DND-41 (cell line): ENCODE measurements at regions not wholly inside any gene's neighbourhood (a gene's known extent, or its start where the extent isn't known, plus 50 kb on each side); places are given as distances from the start of the nearest gene placed in this dataset.

ENCODE experiments used
- ATAC-seq: fragments of 200-7000 bp; cut with Tn5 transposase; 3 replicates; pipeline ENCODE4 v1.9.1; 2021; ENCODE audit warnings: low read depth; ENCODE audit not compliant: insufficient read depth
- DNase-seq: peaks from one replicate; pipeline ENCODE4 v3.0.0-alpha.2; 2020
- H2AFZ ChIP-seq: 2 replicates; pipeline ENCODE4 v1.6.0; 2012; ENCODE audit warnings: low read depth, low read length
- H3K27ac ChIP-seq: 2 replicates; pipeline ENCODE4 v1.5.1; 2012; ENCODE audit warnings: low read length, inconsistent platforms
- H3K27me3 ChIP-seq: fragments of 200-600 bp; sonication (generic); 2 replicates; pipeline ENCODE4 v1.6.0; 2012; ENCODE audit warnings: low read length, mild to moderate bottlenecking, inconsistent platforms; ENCODE audit not compliant: insufficient read depth, poor library complexity
- H3K36me3 ChIP-seq: 2 replicates; pipeline ENCODE4 v1.5.1; 2012; ENCODE audit warnings: low read length, inconsistent platforms; ENCODE audit not compliant: insufficient read depth
- H3K4me1 ChIP-seq: 2 replicates; pipeline ENCODE4 v1.5.1; 2012; ENCODE audit warnings: mild to moderate bottlenecking, low read length; ENCODE audit not compliant: insufficient read depth
- H3K4me2 ChIP-seq: 2 replicates; pipeline ENCODE4 v1.6.0; 2012; ENCODE audit warnings: mild to moderate bottlenecking, moderate library complexity, low read length, inconsistent platforms; ENCODE audit not compliant: insufficient read depth
- H3K4me3 ChIP-seq, 2 experiments: fragments of 200-600 bp in 1 of 2; shearing (Covaris generic) in 1 of 2; 2 replicates each; pipeline ENCODE4 v1.5.1; 2012 to 2016; ENCODE audit warnings: inconsistent platforms in 2 of 2, low read length in 2 of 2, mild to moderate bottlenecking in 2 of 2, low read depth in 1 of 2, moderate library complexity in 1 of 2
- H3K79me2 ChIP-seq: 2 replicates; pipeline ENCODE4 v1.6.0; 2012; ENCODE audit warnings: low read length, inconsistent platforms; ENCODE audit not compliant: insufficient read depth
- H3K9ac ChIP-seq: 2 replicates; pipeline ENCODE4 v1.6.0; 2012; ENCODE audit warnings: low read depth, mild to moderate bottlenecking, inconsistent platforms, low read length, moderate library complexity
- H3K9me3 ChIP-seq: 2 replicates; pipeline ENCODE4 v1.5.1; 2012; ENCODE audit warnings: low read length, moderate library complexity, mild to moderate bottlenecking, inconsistent platforms; ENCODE audit not compliant: insufficient read depth, severe bottlenecking
- H4K20me1 ChIP-seq: 2 replicates; pipeline ENCODE4 v1.6.0; 2012; ENCODE audit warnings: low read length; ENCODE audit not compliant: insufficient read depth
- CTCF ChIP-seq: IDR thresholded peaks from 2 replicates; pipeline ENCODE4 v1.5.1; 2012; ENCODE audit warnings: borderline replicate concordance, low read length, moderate library complexity, mild to moderate bottlenecking; ENCODE audit not compliant: poor library complexity, severe bottlenecking; ENCODE audit errors: extremely low read depth
- EZH2 ChIP-seq: IDR thresholded peaks from 3 replicates; pipeline ENCODE4 v1.6.1; 2012; ENCODE audit warnings: borderline replicate concordance, low read depth, mild to moderate bottlenecking, moderate library complexity, low read length, inconsistent platforms; ENCODE audit not compliant: severe bottlenecking

GRCh38 chr5:53355316-53355715 is 125.1 kb upstream of the FST start:
- Histone ChIP-seq H3K4me2 (no peak overlapping the region), H2AFZ (no peak overlapping the region), H3K9ac (no peak overlapping the region), H4K20me1 (no peaks in the 10 kb centered on the region), H3K27ac (no peak overlapping the region), H3K4me3 (no peak overlapping the region), H3K9me3 (no peaks in the 10 kb centered on the region), H3K36me3 (no peaks in the 10 kb centered on the region), H3K4me1 (no peaks in the 10 kb centered on the region), H3K27me3 (no peaks in the 10 kb centered on the region), H3K79me2 (no peaks in the 10 kb centered on the region)
- DNase-seq (no peak), ATAC-seq (no peak)
- TF ChIP-seq CTCF (no peak), EZH2 (no peak)

DNA sequence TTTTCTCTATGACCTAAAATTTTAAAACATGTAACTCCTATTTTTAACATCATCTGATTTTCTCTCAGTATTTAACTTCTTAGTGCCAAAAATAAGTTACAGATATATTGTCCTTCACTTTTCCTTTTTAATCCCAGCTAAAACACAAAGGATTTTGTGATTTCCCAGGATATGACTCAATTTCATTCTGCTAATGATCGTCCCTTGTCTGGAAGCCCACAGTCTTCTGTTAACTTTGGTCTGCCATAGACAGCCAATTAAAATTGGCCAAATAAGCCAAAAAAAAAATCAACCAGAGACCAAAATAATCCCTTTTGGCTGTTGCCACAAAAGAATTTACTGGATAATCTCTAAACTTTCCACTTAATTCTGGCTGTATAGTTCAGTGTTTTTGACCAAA is 124.5 kb upstream of the FST start:
- Histone ChIP-seq H3K4me2 (no peak overlapping the region), H3K4me3 (no peak overlapping the region), H3K4me1 (no peaks in the 10 kb centered on the region), H3K36me3 (no peaks in the 10 kb centered on the region), H3K79me2 (no peaks in the 10 kb centered on the region), H3K9ac (no peak overlapping the region), H2AFZ (no peak overlapping the region), H3K9me3 (no peaks in the 10 kb centered on the region), H3K27me3 (no peaks in the 10 kb centered on the region), H3K27ac (no peak overlapping the region), H4K20me1 (no peaks in the 10 kb centered on the region)
- ATAC-seq (no peak), DNase-seq (no peak)
- no peak for TF ChIP-seq EZH2
- TF ChIP-seq CTCF, result no peak

- Histone ChIP-seq H3K27ac (no peak overlapping the region), H3K79me2 (no peaks in the 10 kb centered on the region), H3K9ac (no peak overlapping the region), H3K9me3 (no peaks in the 10 kb centered on the region), H2AFZ (no peak overlapping the region), H3K4me3 (no peak overlapping the region), H3K36me3 (no peaks in the 10 kb centered on the region), H4K20me1 (no peaks in the 10 kb centered on the region), H3K27me3 (no peaks in the 10 kb centered on the region), H3K4me1 (no peaks in the 10 kb centered on the region), H3K4me2 (no peak overlapping the region)
- no peak for ATAC-seq
- DNase-seq, result no peak
- TF ChIP-seq EZH2 (no peak), CTCF (no peak)
Observed at GRCh38 chr5:53357439-53357838, 123.0 kb upstream of the FST start.

DNA sequence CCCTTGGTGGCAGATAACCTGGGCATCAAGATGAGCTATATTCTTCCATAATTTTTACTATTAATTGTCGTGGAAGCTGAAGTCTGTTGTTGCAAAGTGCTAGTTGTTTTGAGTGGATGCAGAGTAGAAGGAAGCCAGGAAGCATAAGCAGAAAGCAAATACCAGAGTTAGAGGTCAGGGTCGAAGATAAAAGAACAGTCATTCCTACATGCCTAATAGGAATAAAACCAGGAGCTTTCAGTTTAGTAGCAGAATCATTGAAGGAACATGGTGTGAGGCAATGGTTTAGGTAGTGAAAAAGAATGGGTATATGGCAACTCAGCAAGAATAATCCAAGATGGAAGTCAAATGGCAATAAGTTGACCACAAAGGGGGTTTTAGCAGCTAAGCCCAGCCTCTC is 121.6 kb upstream of the FST start:
- no peak for ATAC-seq
- Histone ChIP-seq H3K27ac (no peak overlapping the region), H3K4me3 (no peak overlapping the region), H4K20me1 (no peaks in the 10 kb centered on the region), H2AFZ (no peak overlapping the region), H3K36me3 (no peaks in the 10 kb centered on the region), H3K4me2 (no peak overlapping the region), H3K79me2 (no peaks in the 10 kb centered on the region), H3K9ac (no peak overlapping the region), H3K27me3 (no peaks in the 10 kb centered on the region), H3K4me1 (no peaks in the 10 kb centered on the region), H3K9me3 (no peaks in the 10 kb centered on the region)
- TF ChIP-seq CTCF, result no peak
- no peak for TF ChIP-seq EZH2
- DNase-seq, result no peak
